ENCODE measurements at regions not wholly inside any gene's neighbourhood (a gene's known extent, or its start where the extent isn't known, plus 50 kb on each side); places are given as distances from the start of the nearest gene placed in this dataset.

- no peak for DNase-seq
These were observed 365.9 kb upstream of the SLC30A5 start for GRCh38 chr5:68727931-68728330.

- DNase-seq = no peak
These were observed 364.1 kb upstream of the SLC30A5 start for GRCh38 chr5:68729678-68730077.

GRCh38 chr5:68730220-68730978 lies 363.4 kb upstream of the SLC30A5 start:
- DNase-seq = peak; percentile 87

GRCh38 chr5:68730979-68731654 lies 362.7 kb upstream of the SLC30A5 start:
- no peak for DNase-seq

- DNase-seq = peak; percentile 31
These were observed 361.6 kb upstream of the SLC30A5 start for GRCh38 chr5:68732251-68732650.

GRCh38 chr5:68734781-68735180 lies 359.0 kb upstream of the SLC30A5 start:
- no peak for DNase-seq

GRCh38 chr5:68738236-68738635 lies 355.6 kb upstream of the SLC30A5 start:
- no peak for DNase-seq

- no peak for DNase-seq
These were observed 355.0 kb upstream of the SLC30A5 start for GRCh38 chr5:68738841-68739240.

GRCh38 chr5:68739752-68740151 lies 354.1 kb upstream of the SLC30A5 start:
- DNase-seq = no peak

GRCh38 chr5:68740226-68740910 lies 353.4 kb upstream of the SLC30A5 start:
- DNase-seq = no peak

GRCh38 chr5:68744206-68744605 lies 349.6 kb upstream of the SLC30A5 start:
- DNase-seq = no peak

- peak; percentile 41 for DNase-seq
These were observed 348.4 kb upstream of the SLC30A5 start for GRCh38 chr5:68745448-68745847.

GRCh38 chr5:68746220-68746619 lies 347.6 kb upstream of the SLC30A5 start:
- no peak for DNase-seq

GRCh38 chr5:68746643-68747420 lies 347.0 kb upstream of the SLC30A5 start:
- no peak for DNase-seq

GRCh38 chr5:68747521-68747920 lies 346.3 kb upstream of the SLC30A5 start:
- no peak for DNase-seq

GRCh38 chr5:68748101-68748500 lies 345.7 kb upstream of the SLC30A5 start:
- DNase-seq = peak; percentile 51

GRCh38 chr5:68749077-68749476 lies 344.7 kb upstream of the SLC30A5 start:
- DNase-seq = no peak

- peak; percentile 61 for DNase-seq
These were observed 344.2 kb upstream of the SLC30A5 start for GRCh38 chr5:68749631-68750030.

GRCh38 chr5:68751661-68752060 lies 342.2 kb upstream of the SLC30A5 start:
- DNase-seq = no peak

- no peak for DNase-seq
These were observed 339.3 kb upstream of the SLC30A5 start for GRCh38 chr5:68754536-68754935.

GRCh38 chr5:68755293-68755692 lies 338.5 kb upstream of the SLC30A5 start:
- no peak for DNase-seq

- DNase-seq = no peak
These were observed 336.8 kb upstream of the SLC30A5 start for GRCh38 chr5:68757006-68757405.

- DNase-seq = no peak
These were observed 336.1 kb upstream of the SLC30A5 start for GRCh38 chr5:68757626-68758212.
